Bronchial epithelial cell (primary cell): ENCODE measurements at regions not wholly inside any gene's neighbourhood (a gene's known extent, or its start where the extent isn't known, plus 50 kb on each side); places are given as distances from the start of the nearest gene placed in this dataset.

ENCODE experiments used
- DNase-seq: peaks from one replicate; pipeline ENCODE4 v3.0.0-alpha.2; 2010; ENCODE audit warnings: low read depth
- FAIRE-seq: peaks from 2 replicates; lab custom pipeline; 2011; peaks lifted over from hg19 to GRCh38; lab: Jason Lieb, UNC
- H3K27me3 ChIP-seq: 2 replicates; pipeline ENCODE4 v1.5.1; 2011; ENCODE audit warnings: low read length; ENCODE audit not compliant: control insufficient read depth, insufficient read depth
- H3K36me3 ChIP-seq: 2 replicates; pipeline ENCODE4 v1.5.1; 2011; ENCODE audit warnings: low read length; ENCODE audit not compliant: control insufficient read depth, insufficient read depth
- H3K4me3 ChIP-seq: 2 replicates; pipeline ENCODE4 v1.5.1; 2011; ENCODE audit warnings: mild to moderate bottlenecking, low read depth, low read length, control low read depth
- CTCF ChIP-seq: IDR thresholded peaks from 2 replicates; pipeline ENCODE4 v1.5.1; 2011; ENCODE audit warnings: mild to moderate bottlenecking, moderate library complexity, low read length, control low read depth, inconsistent platforms; ENCODE audit not compliant: insufficient read depth, severe bottlenecking

- Histone ChIP-seq H3K36me3 (no peaks in the 10 kb centered on the region), H3K27me3 (no peaks in the 10 kb centered on the region), H3K4me3 (no peak overlapping the region)
- FAIRE-seq: no peak
- peak; percentile 49 for DNase-seq
- no peak for TF ChIP-seq CTCF
Measured at GRCh38 chr11:15493066-15493465, 378.3 kb downstream of the INSC start.

DNA sequence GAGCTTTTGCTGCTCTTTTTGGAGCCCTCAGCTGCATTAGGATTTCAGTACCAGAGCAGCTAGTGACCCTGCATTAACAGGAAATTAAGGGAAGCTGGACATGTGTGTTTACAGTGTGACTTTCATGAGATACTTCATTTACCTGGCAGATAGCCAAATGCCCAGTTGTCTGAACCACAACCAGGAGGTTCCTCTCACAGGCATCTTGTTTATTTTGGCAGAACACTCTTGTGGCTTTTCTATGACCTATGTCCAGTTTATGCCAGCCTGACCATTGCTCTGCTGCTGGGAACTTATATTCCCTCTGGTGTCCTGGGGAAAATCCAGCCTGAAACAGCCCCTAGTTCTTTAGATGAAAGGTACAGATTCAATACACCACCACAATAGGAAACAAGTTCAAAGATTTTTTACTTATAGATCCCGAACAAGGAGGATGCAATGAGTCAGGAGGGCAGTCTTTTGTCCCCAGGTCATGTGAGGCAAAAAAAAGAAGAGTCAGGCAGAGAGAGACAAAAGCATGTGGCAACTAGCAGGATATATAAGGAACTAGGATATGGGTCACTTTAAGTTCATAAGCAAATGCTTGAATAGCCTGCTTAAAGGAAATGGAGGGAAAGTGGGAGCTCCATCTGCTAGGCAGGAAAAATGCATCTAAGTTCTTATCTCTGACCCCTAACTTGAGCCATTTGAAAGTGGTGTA is 379.3 kb downstream of the INSC start:
- DNase-seq (peak; percentile 46), FAIRE-seq (no peak)
- Histone ChIP-seq H3K4me3 (no peak overlapping the region), H3K36me3 (no peaks in the 10 kb centered on the region), H3K27me3 (no peaks in the 10 kb centered on the region)
- no peak for TF ChIP-seq CTCF

GRCh38 chr11:15494740-15495139 is 380.0 kb downstream of the INSC start:
- Histone ChIP-seq H3K27me3 (no peaks in the 10 kb centered on the region), H3K4me3 (no peak overlapping the region), H3K36me3 (no peaks in the 10 kb centered on the region)
- no peak for FAIRE-seq
- no peak for DNase-seq
- TF ChIP-seq CTCF: no peak

GRCh38 chr11:15495462-15495861 is 380.7 kb downstream of the INSC start:
- H3K27me3 ChIP-seq: no peaks in the 10 kb centered on the region
- no peaks in the 10 kb centered on the region for H3K36me3 ChIP-seq
- FAIRE-seq (no peak), DNase-seq (no peak)
- no peak overlapping the region for H3K4me3 ChIP-seq
- no peak for TF ChIP-seq CTCF

GRCh38 chr11:15497366-15497765 is 382.6 kb downstream of the INSC start:
- FAIRE-seq (no peak), DNase-seq (no peak)
- Histone ChIP-seq H3K27me3 (no peaks in the 10 kb centered on the region), H3K36me3 (no peaks in the 10 kb centered on the region), H3K4me3 (no peak overlapping the region)
- TF ChIP-seq CTCF: no peak

DNA sequence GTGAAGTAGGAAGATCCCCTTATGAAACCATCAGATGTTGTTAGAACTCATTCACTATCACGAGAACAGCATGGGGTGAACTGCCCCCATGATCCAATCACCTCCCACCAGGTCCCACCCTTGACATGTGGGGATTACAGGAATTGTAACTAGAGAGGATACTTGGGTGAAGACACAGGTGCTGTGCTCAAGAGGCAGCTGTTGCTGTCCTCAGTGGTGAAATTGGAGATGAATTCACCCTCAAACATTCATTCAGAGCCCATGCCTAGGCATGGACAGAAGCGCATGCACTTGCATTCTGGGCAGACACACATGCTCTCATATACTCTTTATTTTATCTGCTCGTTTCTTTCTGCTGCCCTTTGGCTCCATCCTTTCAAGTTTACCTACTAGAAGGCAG is 385.0 kb downstream of the INSC start:
- Histone ChIP-seq H3K27me3 (no peaks in the 10 kb centered on the region), H3K4me3 (no peak overlapping the region), H3K36me3 (no peaks in the 10 kb centered on the region)
- FAIRE-seq (no peak), DNase-seq (no peak)
- TF ChIP-seq CTCF: no peak
